HCT116 (cell line): ENCODE measurements at regions not wholly inside any gene's neighbourhood (a gene's known extent, or its start where the extent isn't known, plus 50 kb on each side); places are given as distances from the start of the nearest gene placed in this dataset.

Experiments used
- ATAC-seq: fragments of 200-7000 bp; cut with Tn5 transposase; 2 replicates; pipeline ENCODE4 v1.9.1; 2020; ENCODE audit warnings: mild to moderate bottlenecking, moderate library complexity
- BruUV-seq: library from RNA; stranded (reverse); fragments of 400-500 nt; replicated peaks from 2 replicates; lab custom pipeline; 2021; lab: Mats Ljungman, UMichigan
- CTCF ChIA-PET: fragments of 300-600 bp; sonication (Branson Sonifier 250); formaldehyde crosslinking; loops from one replicate; lab custom pipeline; 2021; ENCODE audit warnings: antibody characterized with exemption; lab: Charles Lee
- POLR2A ChIA-PET: fragments of 300-600, 350-600 bp; sonication (Branson Sonifier 250); formaldehyde crosslinking; loops from one replicate; lab custom pipeline; 2021; ENCODE audit warnings: antibody characterized with exemption; lab: Charles Lee
- RAD21 ChIA-PET, 2 experiments: fragments of 300-600 bp; sonication (Branson Sonifier 250); formaldehyde crosslinking; loops; one replicate each; lab custom pipeline; 2023; ENCODE audit warnings: low total read pairs in 2 of 2; ENCODE audit not compliant: uncharacterized antibody in 2 of 2, unreplicated experiment in 2 of 2, low non-redundant PET in 1 of 2; lab: Charles Lee
- DNase-seq: peaks from one replicate; pipeline ENCODE4 v3.0.0-alpha.2; 2010; ENCODE audit warnings: low read depth, low spot score
- H2AFZ ChIP-seq: fragments of 200-600 bp; shearing (Covaris generic), sonication (generic); 2 replicates; pipeline ENCODE4 v1.6.1; 2017; ENCODE audit warnings: low read depth, mixed run types, mixed read lengths, antibody characterized with exemption, low read length; ENCODE audit not compliant: poor library complexity, severe bottlenecking
- H3K27ac ChIP-seq: 2 replicates; pipeline ENCODE4 v1.5.1; 2012; ENCODE audit warnings: low read depth, low read length
- H3K27me3 ChIP-seq: fragments of 200-600 bp; sonication (generic); 2 replicates; pipeline ENCODE4 v1.6.1; 2016; ENCODE audit warnings: mixed run types, low read length, mixed read lengths; ENCODE audit not compliant: insufficient read depth
- H3K36me3 ChIP-seq, 2 experiments: fragments of 200-500 bp in 1 of 2; fragments of 200-600 bp in 1 of 2; sonication (Bioruptor generic) in 1 of 2; sonication (generic) in 1 of 2; 2 replicates each; pipeline versions ENCODE4 v1.5.1 to v1.6.1; 2014 to 2016; ENCODE audit warnings: low read length in 2 of 2, inconsistent platforms in 1 of 2, mixed read lengths in 1 of 2, mixed run types in 1 of 2; ENCODE audit not compliant: insufficient read depth in 2 of 2, control insufficient read depth in 1 of 2
- H3K4me1 ChIP-seq, 2 experiments: fragments of 200-600 bp in 1 of 2; sonication (generic) in 1 of 2; 2 replicates each; pipeline versions ENCODE4 v1.5.1 to v1.6.1; 2012 to 2017; ENCODE audit warnings: low read length in 2 of 2, inconsistent platforms in 1 of 2, mild to moderate bottlenecking in 1 of 2, mixed read lengths in 1 of 2, mixed run types in 1 of 2, moderate library complexity in 1 of 2; ENCODE audit not compliant: insufficient read depth in 2 of 2, control insufficient read depth in 1 of 2
- H3K4me2 ChIP-seq: fragments of 200-600 bp; sonication (generic); 2 replicates; pipeline ENCODE4 v1.6.1; 2017; ENCODE audit warnings: mixed run types, low read length, mixed read lengths
- H3K4me3 ChIP-seq, 2 experiments: fragments of 200-600 bp in 1 of 2; sonication (generic) in 1 of 2; replicated peaks in 1 of 2; 2 replicates each; pipeline ENCODE4 v1.5.1; 2011 to 2016; ENCODE audit warnings: low read length in 2 of 2, control low read depth in 1 of 2, low read depth in 1 of 2, mild to moderate bottlenecking in 1 of 2, mixed read lengths in 1 of 2, mixed run types in 1 of 2
- H3K79me2 ChIP-seq: fragments of 200-600 bp; sonication (generic); 2 replicates; pipeline ENCODE4 v1.6.1; 2017; ENCODE audit warnings: mild to moderate bottlenecking, mixed run types, low read length, moderate library complexity, mixed read lengths; ENCODE audit not compliant: insufficient read depth
- H3K9ac ChIP-seq: fragments of 200-600 bp; sonication (generic); 2 replicates; pipeline ENCODE4 v1.6.1; 2016; ENCODE audit warnings: low read length, mixed read lengths
- H3K9me2 ChIP-seq: fragments of 200-600 bp; sonication (generic), shearing (Covaris generic); 2 replicates; pipeline ENCODE4 v1.6.1; 2017; ENCODE audit warnings: mixed run types, mild to moderate bottlenecking, moderate library complexity; ENCODE audit not compliant: insufficient read depth
- H3K9me3 ChIP-seq, 2 experiments: fragments of 200-500 bp in 1 of 2; fragments of 200-600 bp in 1 of 2; sonication (Bioruptor generic) in 1 of 2; sonication (generic) in 1 of 2; 2 replicates each; pipeline ENCODE4 v1.6.1; 2014 to 2017; ENCODE audit warnings: low read length in 2 of 2, mixed read lengths in 2 of 2, inconsistent platforms in 1 of 2, low read depth in 1 of 2, mild to moderate bottlenecking in 1 of 2, mixed run types in 1 of 2, moderate library complexity in 1 of 2; ENCODE audit not compliant: control insufficient read depth in 1 of 2, insufficient read depth in 1 of 2
- H4K20me1 ChIP-seq: fragments of 200-600 bp; sonication (generic), shearing (Covaris generic); 2 replicates; pipeline ENCODE4 v1.6.1; 2017; ENCODE audit warnings: mixed run types, mild to moderate bottlenecking, moderate library complexity; ENCODE audit not compliant: insufficient read depth
- ATF3 ChIP-seq: IDR thresholded peaks from 2 replicates; pipeline ENCODE4 v1.6.1; 2012
- CBX3 ChIP-seq: IDR thresholded peaks from 2 replicates; pipeline ENCODE4 v1.6.1; 2012; ENCODE audit warnings: low read depth
- CEBPB ChIP-seq: IDR thresholded peaks from 2 replicates; pipeline ENCODE4 v1.6.1; 2012; ENCODE audit warnings: low read depth
- CTCF ChIP-seq, 3 experiments: fragments of 200-600 bp in 1 of 3; sonication (generic) in 1 of 3; IDR thresholded peaks in 2 of 3; conservative IDR thresholded peaks in 1 of 3; 2 replicates each; pipeline ENCODE4 v1.5.1; 2012 to 2017; ENCODE audit warnings: low read depth in 2 of 3, low read length in 2 of 3, antibody characterized with exemption in 1 of 3, borderline replicate concordance in 1 of 3, control low read depth in 1 of 3, mild to moderate bottlenecking in 1 of 3, mixed read lengths in 1 of 3, mixed run types in 1 of 3, moderate library complexity in 1 of 3; ENCODE audit not compliant: insufficient read depth in 1 of 3
- EGR1 ChIP-seq: IDR thresholded peaks from 2 replicates; pipeline ENCODE4 v1.6.1; 2012; ENCODE audit warnings: low read depth
- ELF1 ChIP-seq: IDR thresholded peaks from 2 replicates; pipeline ENCODE4 v1.6.1; 2012; ENCODE audit warnings: low read depth, borderline replicate concordance
- EZH2 ChIP-seq: fragments of 200-600 bp; sonication (generic); IDR thresholded peaks from 2 replicates; pipeline ENCODE4 v1.6.1; 2017; ENCODE audit warnings: antibody characterized with exemption, mixed run types
- FOSL1 ChIP-seq: IDR thresholded peaks from 2 replicates; pipeline ENCODE4 v1.6.1; 2012; ENCODE audit warnings: low read depth
- JUND ChIP-seq: IDR thresholded peaks from 2 replicates; pipeline ENCODE4 v1.6.1; 2012
- MAX ChIP-seq: IDR thresholded peaks from 2 replicates; pipeline ENCODE4 v1.6.1; 2012
- POLR2A ChIP-seq: IDR thresholded peaks from 2 replicates; pipeline ENCODE4 v1.7.0; 2011; ENCODE audit warnings: borderline replicate concordance; ENCODE audit not compliant: insufficient read depth, insufficient read length; ENCODE audit errors: extremely low read depth
- POLR2AphosphoS5 ChIP-seq: IDR thresholded peaks from 2 replicates; pipeline ENCODE4 v1.6.1; 2011; ENCODE audit warnings: mild to moderate bottlenecking, low read depth, low read length, moderate library complexity
- RAD21 ChIP-seq: IDR thresholded peaks from 2 replicates; pipeline ENCODE4 v1.6.1; 2012; ENCODE audit warnings: low read depth, mild to moderate bottlenecking
- REST ChIP-seq: IDR thresholded peaks from 2 replicates; pipeline ENCODE4 v1.6.1; 2012; ENCODE audit warnings: low read depth
- SIN3A ChIP-seq: IDR thresholded peaks from 2 replicates; pipeline ENCODE4 v1.6.1; 2012; ENCODE audit warnings: low read depth
- SRF ChIP-seq: IDR thresholded peaks from 2 replicates; pipeline ENCODE4 v1.6.1; 2012; ENCODE audit warnings: low read depth
- YY1 ChIP-seq: IDR thresholded peaks from 2 replicates; pipeline ENCODE4 v1.6.1; 2011; ENCODE audit warnings: low read length, low read depth, moderate library complexity, mild to moderate bottlenecking; ENCODE audit not compliant: insufficient replicate concordance; ENCODE audit errors: extremely low read depth
- ZBTB33 ChIP-seq: IDR thresholded peaks from 2 replicates; pipeline ENCODE4 v1.6.1; 2011; ENCODE audit warnings: mild to moderate bottlenecking, low read length, moderate library complexity; ENCODE audit not compliant: insufficient replicate concordance; ENCODE audit errors: extremely low read depth
- ZFX ChIP-seq: fragments of 450-650 bp; IDR thresholded peaks from 2 replicates; pipeline ENCODE4 v1.6.1; 2017
- ZNF274 ChIP-seq: fragments of 200-500 bp; sonication (Bioruptor generic); IDR thresholded peaks from 2 replicates; pipeline ENCODE4 v1.6.1; 2014; ENCODE audit warnings: mild to moderate bottlenecking, low read depth, low read length, inconsistent platforms
- intact Hi-C: fragments of 100-400 bp; cut with micrococcal nuclease; formaldehyde crosslinking; loops from 2 replicates; pipeline ENCODE4 v1.10.0; 2022

GRCh38 chr17:409308-409847 lies 56.8 kb upstream of the RPH3AL start:
- CTCF ChIA-PET: no interaction called here
- Histone ChIP-seq H3K36me3 (no peaks in the 10 kb centered on the region), H3K9me3 (no peaks in the 10 kb centered on the region), H3K4me1 (peaks cover 6 to 19% of the 10 kb centered on the region in 2 experiments; a peak in 3 of 4 replicates), H3K9ac (peak overlapping the region; percentile 54), H4K20me1 (no peaks in the 10 kb centered on the region), H3K4me3 (peak overlapping the region; percentile 45 to 57), H3K4me2 (peak overlapping the region; percentile 81), H3K79me2 (no peaks in the 10 kb centered on the region), H3K27ac (peak overlapping the region; percentile 48), H3K27me3 (no peaks in the 10 kb centered on the region), H2AFZ (no peak overlapping the region), H3K9me2 (no peaks in the 10 kb centered on the region)
- BruUV-seq: TSS peak; percentile 99
- POLR2A ChIA-PET: no interaction called here
- no peak for TF ChIP-seq CEBPB
- TF ChIP-seq RAD21: no peak
- no peak for TF ChIP-seq POLR2A
- no peak for TF ChIP-seq ELF1
- TF ChIP-seq EGR1: no peak
- TF ChIP-seq JUND: no peak
- no peak for TF ChIP-seq ATF3
- TF ChIP-seq CTCF (IDR thresholded peaks at IDR 0.05 in 2 of 3, conservative IDR thresholded peaks at IDR 0.05 in 1 of 3; ENCODE audit: borderline replicate concordance in 1 of 3, insufficient read depth in 1 of 3, low read depth in 2 of 3, low read length in 2 of 3): no peak
- TF ChIP-seq YY1: no peak
- no peak for TF ChIP-seq EZH2
- no peak for TF ChIP-seq ZFX
- no peak for TF ChIP-seq SRF
- TF ChIP-seq FOSL1: no peak
- no peak for TF ChIP-seq POLR2AphosphoS5
- no peak for TF ChIP-seq REST
- TF ChIP-seq SIN3A: no peak
- no peak for TF ChIP-seq ZNF274
- TF ChIP-seq MAX: no peak
- TF ChIP-seq CBX3: no peak
- TF ChIP-seq ZBTB33: no peak
- intact Hi-C loops: no loop called here
- DNase-seq (no peak), ATAC-seq (no peak)
- RAD21 ChIA-PET: no interaction called here
